NCI-H146 treated with DMSO at 0.1 percent for 48 hours (cell line): ENCODE measurements at regions not wholly inside any gene's neighbourhood (a gene's known extent, or its start where the extent isn't known, plus 50 kb on each side); places are given as distances from the start of the nearest gene placed in this dataset.
A peak's percentile ranks its signal among the peaks of the same experiment; 100 is the strongest.

Experiments
- DNase-seq: peaks from one replicate; lab custom pipeline; 2025; ENCODE audit not compliant: unreplicated experiment; lab: John Stamatoyannopoulos, UW

- no peak for DNase-seq
Measured at GRCh38 chr12:97267594-97268202, 194.9 kb upstream of the RMST start.

GRCh38 chr12:97272471-97272870 is 190.1 kb upstream of the RMST start:
- DNase-seq, result no peak

GRCh38 chr12:97274386-97274785 is 188.2 kb upstream of the RMST start:
- no peak for DNase-seq

- DNase-seq, result peak; percentile 65
Measured at GRCh38 chr12:97275256-97275655, 187.3 kb upstream of the RMST start.

GRCh38 chr12:97275728-97276590 is 186.6 kb upstream of the RMST start:
- peak; percentile 79 for DNase-seq

- no peak for DNase-seq
Measured at GRCh38 chr12:97276661-97277429, 185.8 kb upstream of the RMST start.

- DNase-seq, result no peak
Measured at GRCh38 chr12:97283297-97283696, 179.3 kb upstream of the RMST start.

- DNase-seq, result no peak
Measured at GRCh38 chr12:97288531-97288930, 174.1 kb upstream of the RMST start.

GRCh38 chr12:97292588-97292987 is 170.0 kb upstream of the RMST start:
- DNase-seq, result no peak

GRCh38 chr12:97293541-97293940 is 169.1 kb upstream of the RMST start:
- DNase-seq, result no peak

GRCh38 chr12:97299847-97300246 is 162.8 kb upstream of the RMST start:
- DNase-seq, result no peak

- no peak for DNase-seq
Measured at GRCh38 chr12:97300431-97300830, 162.2 kb upstream of the RMST start.

- no peak for DNase-seq
Measured at GRCh38 chr12:97300891-97301290, 161.7 kb upstream of the RMST start.

- no peak for DNase-seq
Measured at GRCh38 chr12:97301576-97301975, 161.0 kb upstream of the RMST start.

- no peak for DNase-seq
Measured at GRCh38 chr12:97305651-97306050, 157.0 kb upstream of the RMST start.

GRCh38 chr12:97306147-97306546 is 156.5 kb upstream of the RMST start:
- no peak for DNase-seq

GRCh38 chr12:97308576-97309198 is 153.9 kb upstream of the RMST start:
- DNase-seq, result peak; percentile 61

GRCh38 chr12:97309921-97310320 is 152.7 kb upstream of the RMST start:
- DNase-seq, result no peak

- no peak for DNase-seq
Measured at GRCh38 chr12:97312570-97313135, 150.0 kb upstream of the RMST start.

- no peak for DNase-seq
Measured at GRCh38 chr12:97313471-97314190, 149.0 kb upstream of the RMST start.
